ENCODE measurements at regions not wholly inside any gene's neighbourhood (a gene's known extent, or its start where the extent isn't known, plus 50 kb on each side); places are given as distances from the start of the nearest gene placed in this dataset.
A peak's percentile ranks its signal among the peaks of the same experiment; 100 is the strongest.

DNA sequence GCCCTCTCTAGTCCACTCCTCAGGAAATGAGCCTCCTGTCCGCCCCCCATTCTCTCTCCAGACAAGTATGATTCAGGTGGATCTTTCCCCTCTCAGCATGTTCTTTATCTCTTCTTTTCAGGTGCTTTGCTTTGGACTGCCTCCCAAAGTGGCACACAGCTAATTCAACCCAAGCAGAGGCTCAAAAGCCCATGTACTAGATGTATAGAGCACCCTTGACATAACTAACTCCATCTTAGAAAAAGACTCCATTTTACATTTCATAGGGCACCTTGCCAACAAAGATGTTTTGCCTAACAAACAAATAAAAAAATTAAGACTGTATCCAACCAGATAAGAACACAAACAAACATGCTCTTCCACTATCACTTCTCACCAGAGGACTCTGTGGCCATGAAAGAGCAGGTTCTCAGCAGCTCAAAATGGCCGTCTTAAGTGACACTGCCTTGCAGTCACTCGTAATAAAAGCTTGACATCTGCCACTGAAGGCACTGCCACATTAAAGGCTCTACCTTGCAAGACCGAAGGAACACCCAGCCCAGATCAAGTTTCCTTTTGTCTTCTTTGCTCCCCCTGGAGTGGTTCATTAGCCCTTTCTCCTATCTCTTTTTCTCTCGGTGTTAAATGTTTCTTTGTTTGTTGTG, 84.9 kb upstream of the TAB3 start:
- no peak overlapping the region for H3K4me3 ChIP-seq (ENCODE audit: low read depth, low read length)
- DNase-seq (ENCODE audit: low read depth, low spot score) = no peak
- ChIA-PET CTCF (no interaction called here), POLR2A (no interaction called here)
- TF ChIP-seq, protein P1, sequence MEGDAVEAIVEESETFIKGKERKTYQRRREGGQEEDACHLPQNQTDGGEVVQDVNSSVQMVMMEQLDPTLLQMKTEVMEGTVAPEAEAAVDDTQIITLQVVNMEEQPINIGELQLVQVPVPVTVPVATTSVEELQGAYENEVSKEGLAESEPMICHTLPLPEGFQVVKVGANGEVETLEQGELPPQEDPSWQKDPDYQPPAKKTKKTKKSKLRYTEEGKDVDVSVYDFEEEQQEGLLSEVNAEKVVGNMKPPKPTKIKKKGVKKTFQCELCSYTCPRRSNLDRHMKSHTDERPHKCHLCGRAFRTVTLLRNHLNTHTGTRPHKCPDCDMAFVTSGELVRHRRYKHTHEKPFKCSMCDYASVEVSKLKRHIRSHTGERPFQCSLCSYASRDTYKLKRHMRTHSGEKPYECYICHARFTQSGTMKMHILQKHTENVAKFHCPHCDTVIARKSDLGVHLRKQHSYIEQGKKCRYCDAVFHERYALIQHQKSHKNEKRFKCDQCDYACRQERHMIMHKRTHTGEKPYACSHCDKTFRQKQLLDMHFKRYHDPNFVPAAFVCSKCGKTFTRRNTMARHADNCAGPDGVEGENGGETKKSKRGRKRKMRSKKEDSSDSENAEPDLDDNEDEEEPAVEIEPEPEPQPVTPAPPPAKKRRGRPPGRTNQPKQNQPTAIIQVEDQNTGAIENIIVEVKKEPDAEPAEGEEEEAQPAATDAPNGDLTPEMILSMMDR (IDR thresholded peaks at IDR 0.05; ENCODE audit: insufficient read depth, low read length, missing control alignments) = no peak

DNA sequence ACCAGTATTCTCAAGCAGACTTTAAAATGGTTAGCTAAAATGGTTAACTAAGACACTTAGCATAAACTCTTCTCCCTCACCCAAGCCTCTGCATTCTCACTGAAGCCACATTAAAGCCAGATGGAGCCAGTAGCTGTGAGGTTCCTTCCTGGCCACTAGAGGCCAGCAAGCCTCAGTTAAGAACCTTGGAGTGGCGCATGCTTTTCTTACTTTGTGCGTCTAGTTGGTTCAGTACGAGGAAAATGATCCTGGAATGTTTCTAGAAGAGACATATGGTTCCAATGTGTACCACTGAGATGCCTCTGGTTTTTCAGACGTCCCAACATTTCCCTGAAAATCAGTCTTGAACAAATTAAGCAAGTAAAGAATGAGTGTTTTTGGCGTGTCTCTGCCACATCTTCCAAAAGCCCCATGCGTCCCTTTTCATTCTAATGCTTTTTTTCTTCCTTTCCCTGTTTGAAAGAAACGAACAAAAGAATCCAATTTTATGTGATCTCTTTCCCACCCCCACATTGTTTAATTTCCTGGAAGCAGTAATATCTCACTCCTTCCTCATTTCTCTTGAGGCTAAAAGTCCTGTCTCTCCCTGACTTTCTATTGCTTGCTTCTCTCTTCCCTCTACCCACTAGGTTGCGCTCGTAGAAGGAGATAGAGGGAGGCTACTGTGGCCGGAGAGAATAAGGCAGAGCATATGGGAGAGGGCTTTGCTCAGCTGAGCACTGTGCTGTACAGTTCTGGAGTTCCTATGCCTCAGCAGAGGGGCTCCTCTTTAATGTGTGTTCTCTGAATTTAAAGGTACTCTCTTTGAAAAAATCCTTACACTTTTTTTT, 82.9 kb upstream of the TAB3 start:
- ChIA-PET POLR2A (no interaction called here), CTCF (interaction anchor here (0.7 to 1.7 kb wide), 3 partner anchors 9 to 237 kb away, joined by 3 to 4 read pairs (median 3); no protein-coding TSS in a partner anchor)
- DNase-seq (ENCODE audit: low read depth, low spot score) = no peak
- peak overlapping the region; percentile 3 for H3K4me3 ChIP-seq (ENCODE audit: low read depth, low read length)
- TF ChIP-seq, protein P1 (IDR thresholded peaks at IDR 0.05; ENCODE audit: insufficient read depth, low read length, missing control alignments) = peak; percentile 60

DNA sequence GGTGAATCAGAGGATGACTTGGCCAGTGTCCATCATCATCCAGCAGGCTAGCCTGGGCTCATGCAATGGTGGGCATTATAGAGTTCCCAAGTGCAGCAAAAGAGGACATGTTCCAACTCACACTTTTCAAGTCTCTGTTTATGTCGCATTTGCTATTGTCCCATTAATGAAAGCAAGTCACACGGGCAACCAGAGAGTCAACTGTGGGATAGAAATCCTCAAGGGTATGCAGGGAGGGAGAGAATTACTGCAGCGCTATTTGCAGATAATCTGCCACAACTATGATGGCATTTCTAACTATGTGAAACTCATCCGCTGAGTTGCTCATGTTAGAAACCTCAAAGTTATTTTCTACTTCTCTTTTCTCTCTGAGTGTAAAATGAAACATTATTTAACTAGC, 78.5 kb upstream of the TAB3 start:
- H3K4me3 ChIP-seq (ENCODE audit: low read depth, low read length) = no peak overlapping the region
- ChIA-PET POLR2A (no interaction called here), CTCF (no interaction called here)
- no peak for DNase-seq (ENCODE audit: low read depth, low spot score)
- TF ChIP-seq, protein P1 (IDR thresholded peaks at IDR 0.05; ENCODE audit: insufficient read depth, low read length, missing control alignments) = no peak

DNA sequence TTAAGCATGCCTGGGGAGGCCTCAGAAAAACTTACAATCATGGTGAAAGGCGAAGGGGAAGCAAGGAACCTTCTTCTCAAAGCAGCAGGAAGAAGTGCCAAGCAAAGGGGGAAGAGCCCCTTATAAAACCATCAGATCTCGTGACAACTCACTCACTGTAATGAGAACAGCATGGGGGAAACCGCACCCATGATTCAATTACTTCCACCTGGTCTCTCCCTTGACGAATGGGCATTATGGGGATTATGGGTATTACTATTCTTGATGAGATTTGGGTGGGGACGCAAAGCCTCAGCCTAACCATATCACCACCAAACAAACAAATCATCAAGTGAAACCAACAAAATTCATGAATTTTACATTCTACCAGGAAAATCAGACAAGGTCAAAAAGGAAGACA, 76.7 kb upstream of the TAB3 start:
- CTCF ChIA-PET = no interaction called here
- H3K4me3 ChIP-seq (ENCODE audit: low read depth, low read length) = no peak overlapping the region
- no peak for DNase-seq (ENCODE audit: low read depth, low spot score)
- POLR2A ChIA-PET = no interaction called here
- TF ChIP-seq, protein P1 (IDR thresholded peaks at IDR 0.05; ENCODE audit: insufficient read depth, low read length, missing control alignments) = no peak

DNA sequence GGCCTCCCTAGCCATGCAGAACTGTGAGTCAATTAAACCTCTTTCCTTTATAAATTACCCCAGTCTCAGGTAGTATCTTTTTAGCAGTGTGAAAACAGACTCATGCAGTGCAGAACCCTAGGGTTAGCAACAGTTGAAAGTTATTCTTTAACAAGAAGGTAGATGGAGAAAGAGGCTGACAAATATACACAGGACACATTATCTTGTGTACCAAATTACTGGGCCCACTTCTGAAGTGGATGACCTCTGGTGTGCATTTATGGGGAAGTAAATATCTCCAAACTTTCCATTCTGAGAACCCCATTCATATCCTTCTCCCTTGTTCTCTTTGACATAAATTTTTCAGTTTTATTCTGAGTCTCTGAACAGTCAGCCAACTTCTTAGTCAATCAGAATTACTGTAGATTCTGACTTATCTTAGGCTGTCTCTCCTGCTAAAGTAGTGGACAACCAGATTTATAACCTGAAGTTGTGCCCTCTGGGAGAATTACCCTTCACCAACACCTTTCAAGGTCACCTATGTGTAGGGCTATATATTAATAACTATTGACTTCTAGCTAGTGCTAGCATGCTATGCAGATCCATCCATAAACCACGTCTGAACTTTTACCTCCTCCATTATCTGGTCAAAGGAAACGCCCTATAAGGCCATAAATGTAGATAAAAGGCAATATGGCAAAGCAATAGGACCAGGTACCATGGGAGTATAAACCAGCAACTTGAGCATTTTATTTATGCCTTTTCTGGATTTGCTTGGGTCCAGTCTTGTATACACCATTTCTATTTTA, 72.5 kb upstream of the TAB3 start:
- TF ChIP-seq, protein P1 (IDR thresholded peaks at IDR 0.05; ENCODE audit: insufficient read depth, low read length, missing control alignments) = no peak
- ChIA-PET CTCF (interaction anchor here (1.6 kb wide), 1 partner anchor 10 kb away, joined by 4 read pairs; no protein-coding TSS in a partner anchor), POLR2A (no interaction called here)
- DNase-seq (ENCODE audit: low read depth, low spot score) = no peak
- no peak overlapping the region for H3K4me3 ChIP-seq (ENCODE audit: low read depth, low read length)

DNA sequence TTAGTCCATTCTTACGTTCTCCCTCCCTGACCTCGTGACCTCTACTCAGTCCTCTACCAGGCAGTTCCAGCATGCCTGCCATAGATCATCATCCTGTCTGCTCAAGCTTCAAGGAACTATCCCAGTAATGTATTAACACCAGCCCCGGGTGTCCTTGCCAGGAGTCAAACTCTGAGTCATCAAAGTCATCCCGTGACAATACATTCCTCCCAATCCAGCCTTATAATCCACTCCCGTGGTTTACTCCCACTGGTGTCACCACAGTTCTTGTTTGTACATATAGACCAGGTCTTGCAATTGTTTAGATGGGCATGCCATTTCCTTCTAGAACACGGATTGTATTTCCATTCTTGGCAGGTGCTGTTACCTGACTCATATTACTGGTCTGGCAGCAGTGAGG, 68.7 kb upstream of the TAB3 start:
- no peak for DNase-seq (ENCODE audit: low read depth, low spot score)
- ChIA-PET POLR2A (no interaction called here), CTCF (no interaction called here)
- TF ChIP-seq, protein P1 (IDR thresholded peaks at IDR 0.05; ENCODE audit: insufficient read depth, low read length, missing control alignments) = no peak
- H3K4me3 ChIP-seq (ENCODE audit: low read depth, low read length) = no peak overlapping the region

Measured in AG04449 (cell line).